Hepatocyte (in vitro differentiated cells): ENCODE measurements at regions not wholly inside any gene's neighbourhood (a gene's known extent, or its start where the extent isn't known, plus 50 kb on each side); places are given as distances from the start of the nearest gene placed in this dataset.

Experiments
- CTCF ChIP-seq: fragments of 200-600 bp; sonication (generic); IDR thresholded peaks from 2 replicates; pipeline ENCODE4 v1.5.1; 2016; ENCODE audit warnings: antibody characterized with exemption, mild to moderate bottlenecking; ENCODE audit not compliant: poor library complexity
- EZH2phosphoT487 ChIP-seq: fragments of 200-600 bp; sonication (generic); IDR thresholded peaks from one replicate; pipeline ENCODE4 v1.6.1; 2018; ENCODE audit warnings: antibody characterized with exemption, mild to moderate bottlenecking, low read depth, moderate library complexity; ENCODE audit not compliant: unreplicated experiment, severe bottlenecking

- TF ChIP-seq CTCF (no peak), EZH2phosphoT487 (no peak)
These were observed 165.5 kb downstream of the AXIN2 start for GRCh38 chr17:65395924-65396323.
